NT2/D1 (cell line): ENCODE measurements at regions not wholly inside any gene's neighbourhood (a gene's known extent, or its start where the extent isn't known, plus 50 kb on each side); places are given as distances from the start of the nearest gene placed in this dataset.

Experiments used
- SUZ12 ChIP-seq: IDR thresholded peaks from 2 replicates; pipeline ENCODE4 v1.6.1; 2011; ENCODE audit not compliant: insufficient read length, insufficient read depth; ENCODE audit errors: extremely low read depth
- YY1 ChIP-seq: IDR thresholded peaks from 2 replicates; pipeline ENCODE4 v1.6.1; 2011; ENCODE audit not compliant: insufficient read length, insufficient read depth
- ZNF274 ChIP-seq: IDR thresholded peaks from 2 replicates; pipeline ENCODE4 v1.6.1; 2011; ENCODE audit warnings: mild to moderate bottlenecking, low read depth, low read length

- TF ChIP-seq YY1 (no peak), ZNF274 (no peak), SUZ12 (no peak)
Observed at GRCh38 chr6:167416676-167417430, 92.0 kb downstream of the TTLL2 start.
